Stimulated activated CD4-positive, alpha-beta T cell treated with anti-CD3 and anti-CD28 coated beads, TNF-alpha, amount 100 ng/mL, for 4 hours (primary cell): ENCODE measurements at regions not wholly inside any gene's neighbourhood (a gene's known extent, or its start where the extent isn't known, plus 50 kb on each side); places are given as distances from the start of the nearest gene placed in this dataset.

Experiments
- DNase-seq, 3 experiments: peaks; one replicate each; pipeline ENCODE4 v3.0.0-alpha.2; 2020; ENCODE audit warnings: low read depth in 3 of 3

DNA sequence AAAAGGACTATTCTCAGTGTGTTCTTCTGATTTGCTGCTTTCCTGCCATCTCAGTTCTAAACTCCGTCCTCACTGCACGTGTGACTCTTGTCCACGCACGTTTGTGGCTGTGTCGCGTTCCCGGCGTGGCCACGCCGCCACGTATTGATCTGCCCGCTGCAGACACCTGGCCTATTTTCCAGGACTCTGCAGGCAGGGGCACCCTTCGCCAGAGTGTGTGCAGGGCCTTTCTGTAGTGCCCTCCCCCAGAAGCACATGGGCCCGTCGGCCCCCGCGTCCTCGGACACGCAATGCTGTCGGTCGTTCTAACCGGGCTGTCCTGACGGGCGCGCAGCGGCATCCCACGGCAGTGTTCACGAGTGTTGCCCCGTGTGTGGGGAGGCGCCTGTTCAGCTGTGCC lies 87.6 kb downstream of the YTHDF1 start:
- DNase-seq, result no peak

DNA sequence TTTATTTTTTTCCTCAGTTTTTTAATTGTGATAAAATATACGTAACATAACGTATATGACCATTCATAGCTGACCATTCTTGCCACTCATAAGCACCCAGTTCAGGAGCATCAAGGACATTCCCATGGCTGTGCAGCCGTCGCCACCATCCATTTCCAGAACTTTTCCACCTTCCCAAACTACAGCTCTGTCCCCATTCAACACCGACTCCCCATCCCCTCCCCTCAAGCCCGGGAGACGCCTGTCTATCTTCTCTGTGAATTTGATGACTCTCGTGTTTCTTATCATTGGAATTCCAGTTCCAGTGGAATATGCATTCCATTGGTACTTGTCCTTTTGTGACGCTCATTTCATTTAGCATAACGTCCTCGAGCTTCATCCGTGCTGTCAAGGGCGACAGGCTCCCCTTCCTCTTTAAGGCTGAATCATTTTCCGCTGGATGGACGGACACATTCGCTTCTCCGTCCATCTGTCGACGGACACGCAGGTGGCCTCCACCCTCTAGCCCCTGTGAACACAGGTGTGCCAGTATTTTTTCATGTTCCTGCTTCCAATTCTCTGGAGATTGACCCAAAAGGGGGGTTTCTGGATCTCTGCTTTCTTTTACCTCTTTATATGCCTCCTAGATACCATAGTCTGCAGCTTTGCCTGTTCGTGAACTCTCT lies 88.1 kb downstream of the YTHDF1 start:
- no peak for DNase-seq

DNA sequence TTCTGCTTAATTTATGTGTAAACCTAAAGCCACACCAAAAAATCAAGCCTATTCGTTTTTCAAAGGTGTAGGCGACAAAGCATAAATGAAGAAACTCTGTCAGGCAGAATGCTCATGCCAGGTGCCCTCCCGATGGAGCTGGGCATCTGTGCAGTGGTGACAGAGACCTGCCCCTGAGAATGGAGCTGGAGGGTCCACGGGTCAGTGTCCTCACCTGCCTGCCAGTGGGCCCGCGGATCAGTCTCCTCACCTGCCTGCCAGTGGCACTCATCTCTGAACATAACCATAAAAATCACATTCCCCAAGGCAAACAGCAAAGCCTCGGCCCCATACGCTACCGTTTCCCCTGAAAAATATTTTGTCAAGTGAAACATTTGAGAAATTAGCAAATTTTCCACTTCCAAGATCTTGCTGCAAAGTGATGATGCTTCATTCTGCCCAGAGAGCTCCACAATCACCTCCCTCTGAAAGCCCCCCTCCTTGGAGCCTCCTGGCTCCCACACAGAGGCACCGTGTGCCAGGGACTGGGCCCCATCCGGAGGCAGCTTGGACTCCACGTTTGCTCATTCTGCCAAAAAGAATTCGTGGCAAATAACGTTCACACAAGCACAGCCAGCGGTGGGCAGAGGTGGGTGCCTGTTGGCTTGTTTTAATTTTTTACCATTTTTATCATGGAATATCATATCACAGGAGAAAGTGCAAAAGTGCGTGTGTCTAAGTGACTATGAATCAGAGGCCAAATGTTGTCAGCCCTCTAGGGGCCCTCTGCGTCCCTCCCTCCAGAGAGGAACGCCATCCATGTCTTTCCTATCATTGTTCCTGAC lies 88.8 kb downstream of the YTHDF1 start:
- no peak for DNase-seq

DNA sequence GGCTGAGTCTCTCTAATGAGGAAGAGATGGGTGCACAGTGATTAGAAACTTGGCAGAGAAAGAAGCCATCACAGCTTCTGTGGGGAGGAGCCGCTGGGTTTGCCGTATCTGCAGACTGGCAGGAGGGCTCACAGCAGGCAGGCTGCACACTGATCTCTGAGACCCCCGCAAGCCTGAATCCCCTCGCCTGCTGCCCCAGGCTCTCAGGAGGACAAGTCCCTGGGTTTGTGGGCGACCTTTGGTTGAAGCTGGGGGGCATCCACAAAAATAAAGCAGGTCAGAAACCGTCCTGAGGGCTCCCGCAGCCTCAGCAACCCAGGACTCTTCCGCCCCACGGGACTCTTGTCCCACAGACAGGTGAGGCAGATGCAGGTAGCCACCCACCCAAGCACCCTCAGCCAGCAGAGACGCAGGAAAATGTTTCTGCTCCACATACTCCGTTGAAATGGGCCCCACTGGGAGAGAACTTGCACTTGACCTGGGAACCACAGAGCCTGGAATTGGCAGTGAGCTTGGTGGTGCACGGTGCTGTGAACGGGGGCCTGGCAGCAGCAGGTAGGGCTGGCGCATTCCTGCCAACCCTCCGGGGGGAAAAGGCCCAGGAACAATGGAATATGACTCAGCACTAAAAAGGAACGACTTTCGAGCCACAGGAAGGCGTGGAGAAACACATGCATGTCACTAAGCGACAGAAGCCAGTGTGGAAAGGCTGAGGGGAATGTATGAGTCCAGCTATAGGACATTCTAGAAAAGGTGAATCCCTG lies 89.9 kb downstream of the YTHDF1 start:
- no peak for DNase-seq

DNA sequence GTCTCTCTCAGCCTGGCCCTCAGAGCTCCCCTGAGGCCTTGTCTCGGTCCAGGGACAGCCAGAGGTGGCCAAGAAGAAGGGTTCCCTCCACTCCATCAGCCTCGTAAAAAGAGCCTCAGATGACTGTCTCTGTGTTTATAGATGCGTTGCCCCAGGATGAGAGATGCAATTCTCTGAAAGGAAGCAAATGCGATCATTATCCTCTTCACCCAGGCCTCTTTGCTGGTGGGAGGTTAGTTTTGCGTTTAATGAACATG lies 90.4 kb downstream of the YTHDF1 start:
- no peak for DNase-seq

DNA sequence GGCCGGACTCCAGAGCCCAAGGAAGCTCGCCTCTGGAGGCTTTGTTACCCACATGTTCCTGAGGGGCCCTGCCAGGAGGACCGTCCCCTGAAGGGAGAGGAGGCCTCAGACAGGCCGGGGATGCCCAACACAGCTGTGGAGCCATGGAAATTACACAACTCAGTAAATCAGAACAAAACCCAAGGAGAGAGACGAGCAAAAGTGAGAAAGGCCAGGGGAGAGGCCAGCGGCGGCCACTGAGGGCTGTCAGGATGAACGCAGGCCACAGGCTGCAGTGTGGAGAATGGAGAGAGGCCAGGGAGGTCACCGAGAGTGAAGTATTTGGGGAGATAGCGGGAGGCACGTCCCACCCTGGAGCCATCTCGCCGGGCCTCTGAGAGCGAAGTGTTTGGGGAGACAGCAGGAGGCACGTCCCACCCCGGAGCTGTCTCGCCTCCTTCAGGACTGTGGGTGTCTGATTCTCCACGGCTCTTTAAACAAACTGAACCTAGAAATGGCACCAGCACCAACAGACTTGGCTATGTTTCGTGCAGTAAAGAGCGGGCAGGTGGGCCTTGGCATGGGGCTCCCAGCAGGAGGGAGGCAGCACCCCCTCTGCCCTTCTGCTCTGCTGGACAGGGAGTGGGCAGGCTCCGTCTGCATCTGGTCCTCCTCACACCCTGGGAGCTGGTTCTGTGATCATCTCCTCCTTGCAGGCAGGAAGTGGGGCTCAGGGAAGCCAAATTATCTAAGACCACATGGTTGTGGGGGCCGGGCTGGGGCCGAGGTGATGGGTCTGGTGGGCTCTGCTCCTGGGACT lies 91.0 kb downstream of the YTHDF1 start:
- DNase-seq, result no peak

DNA sequence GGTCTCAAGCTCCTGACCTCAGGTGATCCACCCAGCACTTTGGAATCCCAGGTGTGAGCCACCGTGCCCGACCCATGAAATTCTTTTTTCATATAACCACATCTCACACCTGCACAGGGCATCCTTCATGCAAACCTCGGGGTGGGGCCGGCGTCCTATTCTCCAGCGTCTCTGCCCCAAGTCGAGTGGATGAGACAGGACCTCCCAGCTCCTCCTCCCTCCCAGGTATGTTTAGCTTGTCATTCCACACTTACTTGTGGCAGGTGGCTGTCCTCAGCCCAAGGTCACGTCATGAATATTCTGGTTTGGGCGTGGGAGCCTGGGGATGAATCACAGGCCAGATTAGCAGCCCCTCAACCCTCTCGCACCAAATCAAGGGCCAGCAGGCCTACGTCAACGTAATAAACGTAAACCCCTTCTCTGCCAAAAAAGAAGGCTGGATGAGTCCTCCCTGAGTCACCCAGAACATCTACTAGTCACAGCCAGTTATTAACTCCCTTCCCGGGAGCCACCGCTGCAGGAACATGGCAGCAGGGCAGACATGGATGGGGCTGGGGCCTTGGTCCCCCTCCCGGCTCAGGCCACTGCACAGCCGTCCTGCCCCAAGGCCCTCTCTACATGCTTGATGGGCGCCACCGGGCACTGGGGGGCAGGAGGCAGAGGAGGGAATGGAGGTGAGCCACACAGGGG lies 91.7 kb downstream of the YTHDF1 start:
- no peak for DNase-seq

DNA sequence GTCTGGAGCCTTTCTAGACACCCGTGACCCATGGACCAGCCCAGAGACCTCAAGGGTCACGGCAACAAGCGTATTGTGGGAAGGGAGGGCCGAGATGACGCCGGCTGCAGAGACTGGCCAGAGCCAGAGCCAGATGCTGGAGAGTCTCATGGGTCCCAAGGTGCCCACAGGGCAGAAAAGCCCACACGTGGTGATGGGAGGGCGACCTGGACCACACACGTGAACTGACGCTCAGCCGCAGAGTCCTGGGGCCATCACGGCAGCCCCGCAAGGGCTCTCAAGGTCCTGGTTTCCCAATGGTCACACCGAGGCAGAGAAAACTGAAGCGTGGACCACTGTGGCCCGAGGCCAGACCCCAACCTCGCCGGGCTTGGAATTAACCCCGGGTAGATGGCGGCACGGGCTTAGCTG lies 92.6 kb downstream of the YTHDF1 start:
- DNase-seq, result no peak

DNA sequence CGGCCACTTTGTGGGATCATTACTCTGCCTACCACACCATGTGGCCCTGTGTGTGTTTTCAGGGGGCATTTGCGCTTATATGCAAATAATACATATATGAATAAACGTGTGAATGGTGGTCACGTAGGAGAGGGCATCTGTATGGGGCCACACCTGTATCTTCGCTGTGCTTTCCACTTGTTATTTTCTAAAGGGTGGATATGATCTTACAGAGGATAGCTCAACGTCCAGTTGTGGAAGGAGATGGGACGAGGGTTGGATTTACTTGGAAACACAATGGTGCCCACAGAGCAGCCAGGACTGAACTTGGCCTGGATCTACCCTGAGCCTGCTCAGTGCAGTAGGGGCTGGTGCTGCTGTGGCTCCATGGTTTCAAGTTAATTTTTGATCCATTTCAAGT lies 93.3 kb downstream of the YTHDF1 start:
- no peak for DNase-seq

DNA sequence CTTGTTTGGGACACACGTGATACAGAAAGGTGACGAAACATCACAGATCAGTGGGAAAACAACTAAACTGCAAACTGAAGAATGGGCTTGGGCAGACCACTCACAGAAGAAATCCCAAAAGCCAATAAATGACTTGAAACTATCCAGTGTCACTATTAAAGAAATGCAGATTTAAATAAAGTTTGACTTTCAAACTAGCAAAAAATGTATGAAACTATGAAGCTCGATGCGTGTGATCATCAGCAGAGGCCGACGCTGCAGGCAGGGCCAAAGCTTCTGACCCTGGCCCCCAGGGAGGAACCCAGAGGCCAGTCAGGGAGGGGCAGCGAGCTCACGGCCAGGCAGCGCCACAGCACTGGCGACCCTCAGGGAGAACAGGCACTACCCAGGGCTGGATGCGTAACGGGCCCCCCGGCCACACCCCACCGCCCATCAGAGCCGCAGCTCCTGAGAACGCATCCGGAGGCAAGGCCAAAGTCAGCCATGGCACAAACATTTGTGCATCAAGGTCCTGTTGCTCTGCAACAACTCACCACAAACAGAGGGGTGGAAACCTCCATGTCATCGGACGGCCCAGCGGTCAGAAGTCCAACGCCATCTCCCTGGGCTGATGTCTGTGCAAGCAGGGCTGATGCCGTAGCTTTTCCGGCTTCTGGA lies 94.1 kb downstream of the YTHDF1 start:
- DNase-seq, result no peak

DNA sequence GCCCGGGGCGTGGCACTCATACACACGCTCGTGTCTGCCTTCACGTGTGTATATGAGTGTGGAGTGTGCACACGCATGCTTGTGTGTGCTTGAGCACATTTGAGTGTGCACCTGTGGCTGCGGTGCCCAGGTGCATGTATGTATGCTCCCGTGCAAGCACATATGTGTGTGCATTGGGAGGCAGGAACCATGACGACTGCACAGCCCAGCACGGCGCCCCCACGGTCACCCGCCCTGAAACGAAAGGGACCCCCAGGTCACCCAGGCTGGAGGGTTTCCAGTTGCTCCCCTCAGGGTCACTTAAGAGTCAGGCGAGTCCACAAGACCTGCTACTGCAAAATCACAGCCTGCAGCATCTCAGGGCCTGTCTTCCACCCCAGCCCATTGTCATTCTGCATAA lies 94.7 kb downstream of the YTHDF1 start:
- no peak for DNase-seq

DNA sequence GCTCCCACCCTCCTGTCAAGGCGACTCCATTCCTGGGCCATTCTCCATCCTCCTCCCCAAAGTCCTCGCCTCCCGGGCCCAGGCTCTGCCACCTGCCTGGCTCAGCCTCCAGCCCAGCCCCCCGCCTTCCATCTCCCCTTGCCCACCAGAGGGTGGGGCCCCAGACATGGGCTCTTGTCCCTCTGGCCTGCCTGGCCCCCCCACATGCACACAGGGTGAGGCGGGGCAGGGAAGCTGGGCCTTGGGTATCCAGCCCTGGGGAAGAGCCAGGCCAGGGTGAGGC lies 95.2 kb downstream of the YTHDF1 start:
- no peak for DNase-seq

DNA sequence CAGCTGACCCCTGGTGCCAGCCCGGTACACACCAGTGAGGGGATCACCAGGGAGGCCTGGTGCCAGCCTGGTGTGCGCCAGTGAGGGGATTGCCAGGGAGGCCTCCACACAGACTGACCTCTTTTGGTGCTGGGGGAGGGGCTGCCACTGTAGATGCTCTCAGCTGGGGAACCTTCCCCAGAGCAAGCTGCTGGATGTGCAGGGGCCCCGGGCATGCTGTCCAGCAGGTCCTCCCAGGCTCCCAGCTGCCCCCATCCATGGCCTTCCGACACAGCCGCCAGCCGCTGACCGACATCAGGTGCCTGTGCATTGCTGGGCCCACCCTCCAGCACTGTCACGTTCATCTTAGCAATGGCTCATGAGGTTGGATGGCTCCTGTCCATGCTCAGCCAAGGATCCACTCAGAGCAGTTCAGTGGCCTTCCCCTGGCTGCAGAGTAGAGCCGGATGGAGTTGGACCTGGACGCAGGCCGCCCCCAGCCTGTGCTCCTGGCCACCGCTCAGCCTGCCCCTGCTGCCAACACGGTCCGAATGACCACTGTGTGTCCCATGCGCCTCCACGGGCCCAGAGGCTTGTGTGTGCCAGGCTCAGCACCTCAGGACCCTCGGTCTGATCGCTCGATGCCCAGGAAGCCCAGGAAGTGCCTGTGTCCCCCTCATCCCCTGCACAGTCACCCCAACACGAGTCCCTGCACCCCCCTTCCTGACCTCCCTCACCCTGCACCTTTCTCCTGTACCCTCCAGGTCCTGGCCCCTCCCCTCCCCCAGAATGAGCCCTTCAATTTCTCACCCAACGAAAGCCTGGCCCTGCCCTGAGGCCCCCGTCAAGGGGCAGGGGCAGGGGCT lies 95.7 kb downstream of the YTHDF1 start:
- DNase-seq, result no peak

DNA sequence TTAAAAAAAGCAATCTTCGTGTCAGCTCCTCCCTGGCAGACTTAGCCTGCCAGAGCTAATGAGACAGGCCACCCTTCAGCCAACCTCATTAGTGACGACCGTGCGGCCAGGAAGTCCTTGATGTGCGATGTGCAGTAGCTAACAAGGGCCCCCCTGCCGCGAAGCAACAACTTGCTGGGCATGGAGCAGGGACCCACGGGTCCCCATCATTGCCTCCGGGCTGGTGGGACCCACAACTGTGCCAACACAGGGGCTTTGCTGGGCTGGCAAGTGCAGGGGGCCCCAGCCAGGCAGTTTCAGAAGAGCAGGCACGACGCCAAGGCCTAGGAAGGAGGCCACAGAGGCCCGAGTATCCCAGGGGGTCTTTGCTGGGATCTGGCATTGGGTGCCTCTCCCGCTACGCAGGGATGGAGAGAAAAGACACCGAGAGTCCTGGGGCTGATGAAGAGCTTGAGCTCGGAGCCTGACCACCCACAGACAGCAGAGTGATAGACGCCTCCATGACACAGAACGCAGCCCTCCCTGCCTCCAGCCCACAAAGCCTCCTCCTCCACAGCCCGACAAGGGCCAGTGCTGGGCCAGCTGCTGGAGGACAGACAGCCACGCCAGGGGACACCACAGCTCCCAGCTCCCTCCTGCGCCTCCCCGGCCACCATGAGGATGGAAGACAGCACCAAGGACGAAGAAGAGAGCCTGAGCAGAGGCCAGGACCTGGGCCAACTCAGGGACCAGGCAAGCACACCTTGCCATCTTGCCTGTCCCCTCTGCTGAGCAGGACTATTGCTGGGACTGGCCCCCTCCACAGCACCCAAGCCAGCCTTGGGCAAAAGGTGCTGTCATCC lies 96.6 kb downstream of the YTHDF1 start:
- DNase-seq, result no peak

DNA sequence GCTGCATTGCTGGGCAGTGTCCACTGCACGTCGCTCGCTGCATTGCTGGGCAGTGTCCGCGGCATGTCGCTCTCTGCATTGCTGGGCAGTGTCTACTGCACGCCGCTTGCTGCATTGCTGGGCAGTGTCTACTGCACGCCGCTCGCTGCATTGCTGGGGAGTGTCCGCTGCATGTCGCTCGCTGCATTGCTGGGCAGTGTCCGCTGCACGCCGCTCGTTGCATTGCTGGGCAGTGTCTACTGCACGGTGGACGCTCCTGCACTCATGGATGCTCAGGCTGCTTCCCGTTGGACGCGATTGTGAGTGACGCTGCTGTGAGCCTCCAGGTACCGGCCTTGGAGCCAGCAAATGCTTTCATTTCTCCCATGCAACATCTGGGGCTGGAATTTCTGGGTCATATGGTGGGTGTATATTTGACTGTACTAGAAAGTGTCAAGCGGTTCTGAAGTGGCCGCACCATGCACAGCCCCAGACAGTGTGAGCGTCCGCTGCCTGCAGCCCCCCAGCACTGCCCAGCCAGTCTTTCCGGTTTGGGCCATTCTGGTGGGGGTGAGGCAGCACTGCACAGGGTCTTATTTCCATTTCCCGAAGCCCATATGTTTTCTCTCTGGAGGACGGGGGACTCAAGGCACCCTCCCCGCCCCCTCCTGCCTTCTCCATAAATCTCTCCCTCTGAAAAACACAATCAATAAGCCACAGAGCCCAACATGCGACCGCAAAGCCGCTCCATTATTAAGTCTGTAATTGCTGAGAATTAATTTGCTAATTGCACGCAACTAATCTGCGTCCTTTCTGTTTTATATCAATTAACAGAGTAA lies 97.4 kb downstream of the YTHDF1 start:
- DNase-seq, result no peak

DNA sequence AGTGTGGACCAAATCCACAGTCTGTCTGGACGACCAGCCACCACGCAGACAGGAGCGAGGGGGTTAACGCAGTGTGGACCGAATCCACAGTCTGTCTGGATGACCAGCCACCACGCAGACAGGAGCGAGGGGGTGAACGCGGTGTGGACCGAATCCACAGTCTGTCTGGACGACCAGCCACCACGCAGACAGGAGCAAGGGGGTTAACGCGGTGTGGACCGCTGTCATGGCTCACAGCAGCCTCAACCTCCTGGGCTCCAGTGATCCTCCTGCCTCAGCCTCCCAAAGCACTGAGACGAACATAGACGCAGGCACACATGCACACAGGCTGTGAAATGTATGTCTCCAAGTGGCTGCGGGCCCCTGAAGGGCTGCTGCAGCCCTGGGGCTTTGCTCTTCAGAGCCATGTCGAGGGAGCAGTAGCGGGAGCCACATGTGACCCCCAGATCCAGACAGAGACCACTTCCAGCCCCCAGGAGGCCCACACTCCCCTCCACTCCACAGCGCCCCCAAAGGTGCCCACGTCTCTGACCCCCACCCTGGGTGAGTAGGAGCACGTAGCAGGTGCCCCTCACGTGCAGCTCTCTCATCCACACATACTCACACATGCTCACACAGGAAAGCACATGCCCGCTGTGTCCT lies 98.1 kb downstream of the YTHDF1 start:
- DNase-seq, result no peak

DNA sequence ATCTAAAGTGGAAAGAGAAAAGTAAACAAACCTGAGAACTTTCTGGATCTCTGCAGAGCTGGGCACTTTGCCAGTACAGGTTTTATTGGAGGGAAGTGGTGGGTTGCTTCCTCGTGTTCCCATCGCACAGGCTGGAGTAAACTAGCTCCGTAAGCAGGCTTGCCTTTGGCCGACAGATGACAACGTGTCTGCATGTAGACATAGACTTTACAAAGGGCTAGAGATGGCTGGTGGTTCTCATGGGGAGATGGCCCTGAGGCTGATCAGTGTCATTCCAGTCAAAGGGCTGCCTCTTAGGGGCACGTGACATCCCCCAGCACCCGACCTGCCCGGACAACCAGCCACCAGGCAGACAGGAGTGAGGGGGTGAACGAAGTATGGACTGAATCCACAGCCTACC lies 98.8 kb downstream of the YTHDF1 start:
- DNase-seq, result no peak
